ENCODE measurements at regions not wholly inside any gene's neighbourhood (a gene's known extent, or its start where the extent isn't known, plus 50 kb on each side); places are given as distances from the start of the nearest gene placed in this dataset.

GRCh38 chr2:234290671-234291070 lies 206.2 kb downstream of the ARL4C start:
- Histone ChIP-seq H3K36me3 (ENCODE audit: insufficient read depth, low read length) (no peaks in the 10 kb centered on the region), H3K9me3 (ENCODE audit: low read length) (no peaks in the 10 kb centered on the region), H2AFZ (ENCODE audit: low read length) (no peak overlapping the region), H3K79me2 (ENCODE audit: insufficient read depth, low read length) (no peaks in the 10 kb centered on the region), H3K9ac (ENCODE audit: low read length) (peak overlapping the region; percentile 48; the same call in 1 of the 2 replicates), H3K4me2 (ENCODE audit: low read length) (peak overlapping the region; percentile 33; the same call in 1 of the 2 replicates), H4K20me1 (ENCODE audit: insufficient read depth, low read length) (no peaks in the 10 kb centered on the region), H3K9me2 (ENCODE audit: low read depth, low read length) (no peaks in the 10 kb centered on the region), H3K4me3 (ENCODE audit: low read depth, low read length, poor library complexity, severe bottlenecking) (no peak overlapping the region), H3K27ac (ENCODE audit: low read depth, low read length, poor library complexity, severe bottlenecking) (peak overlapping the region; percentile 96), H3K4me1 (ENCODE audit: insufficient read depth, low read length, severe bottlenecking) (peaks cover 57% of the 10 kb centered on the region), H3F3A (ENCODE audit: insufficient read depth, low read length) (no peaks in the 10 kb centered on the region), H3K27me3 (ENCODE audit: insufficient read depth, low read length) (no peaks in the 10 kb centered on the region)
- TF ChIP-seq, protein P1, sequence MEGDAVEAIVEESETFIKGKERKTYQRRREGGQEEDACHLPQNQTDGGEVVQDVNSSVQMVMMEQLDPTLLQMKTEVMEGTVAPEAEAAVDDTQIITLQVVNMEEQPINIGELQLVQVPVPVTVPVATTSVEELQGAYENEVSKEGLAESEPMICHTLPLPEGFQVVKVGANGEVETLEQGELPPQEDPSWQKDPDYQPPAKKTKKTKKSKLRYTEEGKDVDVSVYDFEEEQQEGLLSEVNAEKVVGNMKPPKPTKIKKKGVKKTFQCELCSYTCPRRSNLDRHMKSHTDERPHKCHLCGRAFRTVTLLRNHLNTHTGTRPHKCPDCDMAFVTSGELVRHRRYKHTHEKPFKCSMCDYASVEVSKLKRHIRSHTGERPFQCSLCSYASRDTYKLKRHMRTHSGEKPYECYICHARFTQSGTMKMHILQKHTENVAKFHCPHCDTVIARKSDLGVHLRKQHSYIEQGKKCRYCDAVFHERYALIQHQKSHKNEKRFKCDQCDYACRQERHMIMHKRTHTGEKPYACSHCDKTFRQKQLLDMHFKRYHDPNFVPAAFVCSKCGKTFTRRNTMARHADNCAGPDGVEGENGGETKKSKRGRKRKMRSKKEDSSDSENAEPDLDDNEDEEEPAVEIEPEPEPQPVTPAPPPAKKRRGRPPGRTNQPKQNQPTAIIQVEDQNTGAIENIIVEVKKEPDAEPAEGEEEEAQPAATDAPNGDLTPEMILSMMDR (IDR thresholded peaks at IDR 0.05; ENCODE audit: low read length) = no peak
- TF ChIP-seq EZH2 (IDR thresholded peaks at IDR 0.05; ENCODE audit: borderline replicate concordance, low read length) = no peak

GRCh38 chr2:234289834-234290590 lies 206.9 kb downstream of the ARL4C start:
- H3K36me3 ChIP-seq (ENCODE audit: insufficient read depth, low read length) = no peaks in the 10 kb centered on the region
- H2AFZ ChIP-seq (ENCODE audit: low read length) = no peak overlapping the region
- TF ChIP-seq EZH2 (IDR thresholded peaks at IDR 0.05; ENCODE audit: borderline replicate concordance, low read length) = no peak
- TF ChIP-seq, protein P1 (IDR thresholded peaks at IDR 0.05; ENCODE audit: low read length) = no peak
- H3K27ac ChIP-seq (ENCODE audit: low read depth, low read length, poor library complexity, severe bottlenecking) = peak overlapping the region; percentile 96
- H3K9ac ChIP-seq (ENCODE audit: low read length) = peak overlapping the region; percentile 48; the same call in 1 of the 2 replicates
- H3K79me2 ChIP-seq (ENCODE audit: insufficient read depth, low read length) = no peaks in the 10 kb centered on the region
- H3K4me2 ChIP-seq (ENCODE audit: low read length) = peak overlapping the region; percentile 33; the same call in 1 of the 2 replicates
- H4K20me1 ChIP-seq (ENCODE audit: insufficient read depth, low read length) = no peaks in the 10 kb centered on the region
- no peaks in the 10 kb centered on the region for H3F3A ChIP-seq (ENCODE audit: insufficient read depth, low read length)
- no peaks in the 10 kb centered on the region for H3K9me2 ChIP-seq (ENCODE audit: low read depth, low read length)
- no peaks in the 10 kb centered on the region for H3K9me3 ChIP-seq (ENCODE audit: low read length)
- H3K27me3 ChIP-seq (ENCODE audit: insufficient read depth, low read length) = no peaks in the 10 kb centered on the region
- no peak overlapping the region for H3K4me3 ChIP-seq (ENCODE audit: low read depth, low read length, poor library complexity, severe bottlenecking)
- peaks cover 57% of the 10 kb centered on the region for H3K4me1 ChIP-seq (ENCODE audit: insufficient read depth, low read length, severe bottlenecking)

GRCh38 chr2:234288974-234289455 lies 207.9 kb downstream of the ARL4C start:
- H3K79me2 ChIP-seq (ENCODE audit: insufficient read depth, low read length) = no peaks in the 10 kb centered on the region
- no peak overlapping the region for H3K4me3 ChIP-seq (ENCODE audit: low read depth, low read length, poor library complexity, severe bottlenecking)
- no peak overlapping the region for H3K9ac ChIP-seq (ENCODE audit: low read length)
- no peaks in the 10 kb centered on the region for H3K9me2 ChIP-seq (ENCODE audit: low read depth, low read length)
- H3K4me2 ChIP-seq (ENCODE audit: low read length) = no peak overlapping the region
- no peaks in the 10 kb centered on the region for H3K27me3 ChIP-seq (ENCODE audit: insufficient read depth, low read length)
- H4K20me1 ChIP-seq (ENCODE audit: insufficient read depth, low read length) = no peaks in the 10 kb centered on the region
- no peaks in the 10 kb centered on the region for H3K9me3 ChIP-seq (ENCODE audit: low read length)
- H3F3A ChIP-seq (ENCODE audit: insufficient read depth, low read length) = no peaks in the 10 kb centered on the region
- no peaks in the 10 kb centered on the region for H3K36me3 ChIP-seq (ENCODE audit: insufficient read depth, low read length)
- TF ChIP-seq, protein P1 (IDR thresholded peaks at IDR 0.05; ENCODE audit: low read length) = peak; percentile 84
- TF ChIP-seq EZH2 (IDR thresholded peaks at IDR 0.05; ENCODE audit: borderline replicate concordance, low read length) = no peak
- H3K27ac ChIP-seq (ENCODE audit: low read depth, low read length, poor library complexity, severe bottlenecking) = peak overlapping the region; percentile 96
- H2AFZ ChIP-seq (ENCODE audit: low read length) = no peak overlapping the region
- H3K4me1 ChIP-seq (ENCODE audit: insufficient read depth, low read length, severe bottlenecking) = peaks cover 50% of the 10 kb centered on the region
